ENCODE measurements at regions not wholly inside any gene's neighbourhood (a gene's known extent, or its start where the extent isn't known, plus 50 kb on each side); places are given as distances from the start of the nearest gene placed in this dataset.

- Mint-ChIP-seq H3K36me3 (ENCODE audit: low read depth) (no peaks in the 10 kb centered on the region), H3K9me3 (no peaks in the 10 kb centered on the region), H3K27ac (no peak overlapping the region), H3K4me3 (no peak overlapping the region), H3K27me3 (ENCODE audit: low read depth, poor library complexity) (no peaks in the 10 kb centered on the region), H3K4me1 (no peaks in the 10 kb centered on the region)
- no peak for TF ChIP-seq CTCF (IDR thresholded peaks at IDR 0.05)
- DNase-seq, result no peak
These were observed 118.5 kb upstream of the MAP1B start for GRCh38 chr5:71988808-71989207.

- no peak for TF ChIP-seq CTCF (IDR thresholded peaks at IDR 0.05)
- Mint-ChIP-seq H3K27ac (no peak overlapping the region), H3K27me3 (ENCODE audit: low read depth, poor library complexity) (no peaks in the 10 kb centered on the region), H3K36me3 (ENCODE audit: low read depth) (no peaks in the 10 kb centered on the region), H3K4me3 (no peak overlapping the region), H3K4me1 (no peaks in the 10 kb centered on the region), H3K9me3 (no peaks in the 10 kb centered on the region)
- DNase-seq, result no peak
These were observed 113.7 kb upstream of the MAP1B start for GRCh38 chr5:71993600-71993999.

- TF ChIP-seq CTCF (IDR thresholded peaks at IDR 0.05), result no peak
- Mint-ChIP-seq H3K27me3 (ENCODE audit: low read depth, poor library complexity) (no peaks in the 10 kb centered on the region), H3K4me3 (no peak overlapping the region), H3K9me3 (no peaks in the 10 kb centered on the region), H3K27ac (no peak overlapping the region), H3K4me1 (peaks cover 5% of the 10 kb centered on the region), H3K36me3 (ENCODE audit: low read depth) (no peaks in the 10 kb centered on the region)
- DNase-seq, result no peak
These were observed 110.5 kb upstream of the MAP1B start for GRCh38 chr5:71996789-71997188.

GRCh38 chr5:71998746-71999145, 108.5 kb upstream of the MAP1B start:
- Mint-ChIP-seq H3K36me3 (ENCODE audit: low read depth) (no peaks in the 10 kb centered on the region), H3K4me1 (peaks cover 5% of the 10 kb centered on the region), H3K4me3 (no peak overlapping the region)

GRCh38 chr5:72000707-72001106, 106.6 kb upstream of the MAP1B start:
- H3K27ac Mint-ChIP-seq, result no peak overlapping the region
- H3K4me1 Mint-ChIP-seq, result peaks cover 5% of the 10 kb centered on the region
- H3K9me3 Mint-ChIP-seq, result no peaks in the 10 kb centered on the region

More at GRCh38 chr5:71998746-71999145, 108.5 kb upstream of the MAP1B start:
- no peak for TF ChIP-seq CTCF (IDR thresholded peaks at IDR 0.05)
- Mint-ChIP-seq H3K27me3 (ENCODE audit: low read depth, poor library complexity) (peaks cover 11% of the 10 kb centered on the region), H3K9me3 (no peaks in the 10 kb centered on the region), H3K27ac (no peak overlapping the region)
- no peak for DNase-seq

More at GRCh38 chr5:72000707-72001106, 106.6 kb upstream of the MAP1B start:
- H3K36me3 Mint-ChIP-seq (ENCODE audit: low read depth), result no peaks in the 10 kb centered on the region
- DNase-seq, result no peak
- H3K27me3 Mint-ChIP-seq (ENCODE audit: low read depth, poor library complexity), result peaks cover 11% of the 10 kb centered on the region
- H3K4me3 Mint-ChIP-seq, result no peak overlapping the region
- TF ChIP-seq CTCF (IDR thresholded peaks at IDR 0.05), result no peak

Measured in nephron progenitor cell (in vitro differentiated cells).